HG02938 (cell line): ENCODE measurements at regions not wholly inside any gene's neighbourhood (a gene's known extent, or its start where the extent isn't known, plus 50 kb on each side); places are given as distances from the start of the nearest gene placed in this dataset.
"Not testable (repeated sequence)": the region's sequence is repeated elsewhere in the genome, so short reads cannot be mapped to it uniquely, and the experiment has no call there.

ENCODE experiments used
- ATAC-seq: cut with Tn5 transposase; IDR thresholded peaks from one replicate; pipeline ENCODE4 v1.9.1; 2021; ENCODE audit warnings: mild to moderate bottlenecking, moderate library complexity; ENCODE audit not compliant: unreplicated experiment

GRCh38 chr13:44784708-44785080 is 204.6 kb downstream of the NUFIP1 start:
- no peak for ATAC-seq

DNA sequence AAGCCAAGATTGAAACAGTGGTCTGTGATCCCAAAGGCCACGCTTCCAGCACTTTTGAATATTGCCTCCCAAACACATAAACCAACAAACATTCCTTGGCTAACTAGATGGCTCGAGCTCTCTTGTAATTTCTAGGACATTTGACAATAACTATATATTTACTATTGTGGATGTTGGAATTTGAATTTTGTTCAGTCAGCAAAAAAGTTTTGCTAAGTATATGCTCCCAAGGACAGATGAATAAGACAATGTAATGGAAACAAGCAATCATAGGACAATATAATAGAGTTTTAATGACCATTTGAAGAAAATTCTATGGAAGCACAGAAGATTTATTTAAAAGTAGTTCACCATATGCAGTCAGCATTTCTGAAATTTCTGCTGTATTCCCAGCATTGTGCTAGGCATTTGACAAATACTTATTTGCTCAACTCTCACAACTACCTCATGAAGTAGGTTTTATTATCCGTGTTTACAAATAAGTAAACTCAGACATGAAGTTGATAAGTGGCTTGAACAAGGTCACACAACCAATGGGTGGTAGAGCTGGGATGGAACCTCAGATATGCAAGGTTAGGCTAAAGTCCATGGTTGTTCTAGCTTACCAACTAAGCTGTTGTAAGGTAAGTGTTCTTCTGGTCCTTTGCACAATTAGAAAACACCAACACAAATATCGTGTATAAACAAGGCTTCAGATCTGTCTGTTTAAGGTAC is 205.1 kb downstream of the NUFIP1 start:
- ATAC-seq: no peak

- ATAC-seq: no peak
Observed at GRCh38 chr13:44780591-44781280, 204.6 kb upstream of the TSC22D1 start.

GRCh38 chr13:44778761-44779484 is 202.8 kb upstream of the TSC22D1 start:
- no peak for ATAC-seq

DNA sequence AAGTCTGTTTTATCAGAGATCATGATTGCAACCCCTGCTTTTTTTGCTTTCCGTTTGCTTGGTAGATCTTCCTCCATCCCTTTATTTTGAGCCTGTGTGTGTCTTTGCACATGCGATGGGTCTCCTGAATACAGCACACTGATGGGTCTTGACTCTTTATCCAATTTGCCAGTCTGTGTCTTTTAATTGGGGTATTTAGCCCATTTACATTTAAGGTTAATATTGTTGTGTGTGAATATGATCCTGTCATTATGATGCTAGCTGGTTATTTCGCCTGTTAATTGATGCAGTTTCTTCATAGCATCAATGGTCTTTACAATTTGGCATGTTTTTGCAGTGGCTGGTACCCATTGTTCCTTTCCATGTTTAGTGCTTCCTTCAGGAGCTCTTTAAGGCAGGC is 199.2 kb upstream of the TSC22D1 start:
- ATAC-seq: not testable (repeated sequence)

GRCh38 chr13:44770951-44771350 is 194.8 kb upstream of the TSC22D1 start:
- ATAC-seq: no peak

DNA sequence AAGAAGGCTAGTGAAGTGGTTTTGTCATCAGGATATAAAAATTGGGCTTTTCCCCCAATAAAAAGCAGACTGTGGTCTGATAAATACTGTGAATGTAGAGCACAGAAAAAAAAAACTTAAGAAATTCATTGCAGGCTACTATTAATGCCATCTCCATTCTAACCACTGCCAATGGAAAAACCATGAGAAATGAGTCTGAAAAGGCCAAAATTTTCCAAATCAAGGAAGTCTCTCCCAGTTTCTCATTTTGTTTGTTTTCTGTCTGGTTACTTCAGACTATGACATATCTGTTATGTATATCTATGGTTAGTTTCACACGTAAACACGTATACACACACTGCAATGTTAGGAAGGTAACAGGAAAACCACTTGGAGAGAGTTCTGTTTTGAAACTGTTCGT is 193.6 kb upstream of the TSC22D1 start:
- ATAC-seq: no peak

DNA sequence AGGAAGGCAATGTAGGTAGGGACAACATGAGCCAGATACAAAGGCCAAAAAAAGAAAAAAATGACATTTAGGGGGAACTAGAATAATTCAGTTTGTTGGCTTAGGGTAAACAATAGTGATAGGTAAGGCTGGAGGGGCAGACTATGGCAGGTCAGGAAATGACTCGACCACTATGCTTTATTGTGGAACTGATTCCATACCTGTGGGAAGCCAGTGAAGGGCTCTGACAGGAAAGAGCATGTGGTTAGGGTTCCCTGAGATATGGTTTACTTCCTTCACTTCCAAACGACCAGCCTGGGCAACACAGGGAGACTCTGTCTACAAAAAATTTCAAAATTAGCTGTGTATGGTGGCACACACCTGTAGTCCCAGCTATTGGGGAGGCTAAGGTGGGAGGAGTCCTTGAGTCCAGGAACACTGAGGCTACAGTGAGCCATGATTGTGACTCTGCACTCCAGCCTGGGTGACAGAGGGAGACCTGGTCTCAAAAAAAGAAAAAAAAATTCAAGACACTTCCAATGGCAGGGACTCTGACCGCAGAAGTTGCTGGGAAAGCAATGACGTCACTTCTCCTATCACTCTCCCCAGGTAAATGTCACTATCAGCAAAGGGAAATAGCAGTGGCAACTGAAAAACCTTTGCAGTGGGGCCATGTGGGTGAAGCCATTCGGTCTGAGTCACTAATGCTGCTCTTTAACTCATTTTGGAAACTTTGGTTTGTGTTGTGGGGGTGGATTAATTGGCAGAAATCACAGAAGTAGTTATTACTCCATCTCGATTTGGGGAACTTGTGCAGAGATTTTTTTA is 192.8 kb upstream of the TSC22D1 start:
- no peak for ATAC-seq

GRCh38 chr13:44768239-44768638 is 192.1 kb upstream of the TSC22D1 start:
- no peak for ATAC-seq

- ATAC-seq: no peak
Observed at GRCh38 chr13:44765001-44765471, 188.9 kb upstream of the TSC22D1 start.

- no peak for ATAC-seq
Observed at GRCh38 chr13:44764302-44764692, 188.2 kb upstream of the TSC22D1 start.

GRCh38 chr13:44763615-44764301 is 187.6 kb upstream of the TSC22D1 start:
- ATAC-seq: no peak

GRCh38 chr13:44762911-44763310 is 186.8 kb upstream of the TSC22D1 start:
- ATAC-seq: no peak

DNA sequence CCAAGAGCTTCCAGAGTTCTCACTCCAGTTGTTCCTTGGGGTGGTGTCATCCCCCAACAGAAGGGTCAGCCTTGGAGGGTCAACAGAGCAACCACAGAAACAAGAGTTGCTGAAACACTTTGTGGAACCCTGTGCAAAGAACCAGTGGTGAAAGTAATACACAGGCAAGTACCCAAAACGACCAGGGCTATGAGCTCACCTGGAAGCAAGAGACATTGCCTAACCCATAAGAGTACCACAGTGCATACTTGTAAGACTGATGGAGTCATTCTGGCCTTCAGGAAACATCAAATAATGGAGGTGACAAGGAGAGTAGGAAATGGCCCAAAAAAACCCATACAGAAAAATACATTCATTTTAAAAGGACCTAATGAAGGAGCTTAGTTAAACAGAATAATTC is 184.3 kb upstream of the TSC22D1 start:
- ATAC-seq: no peak

GRCh38 chr13:44759384-44760360 is 183.5 kb upstream of the TSC22D1 start:
- no peak for ATAC-seq

DNA sequence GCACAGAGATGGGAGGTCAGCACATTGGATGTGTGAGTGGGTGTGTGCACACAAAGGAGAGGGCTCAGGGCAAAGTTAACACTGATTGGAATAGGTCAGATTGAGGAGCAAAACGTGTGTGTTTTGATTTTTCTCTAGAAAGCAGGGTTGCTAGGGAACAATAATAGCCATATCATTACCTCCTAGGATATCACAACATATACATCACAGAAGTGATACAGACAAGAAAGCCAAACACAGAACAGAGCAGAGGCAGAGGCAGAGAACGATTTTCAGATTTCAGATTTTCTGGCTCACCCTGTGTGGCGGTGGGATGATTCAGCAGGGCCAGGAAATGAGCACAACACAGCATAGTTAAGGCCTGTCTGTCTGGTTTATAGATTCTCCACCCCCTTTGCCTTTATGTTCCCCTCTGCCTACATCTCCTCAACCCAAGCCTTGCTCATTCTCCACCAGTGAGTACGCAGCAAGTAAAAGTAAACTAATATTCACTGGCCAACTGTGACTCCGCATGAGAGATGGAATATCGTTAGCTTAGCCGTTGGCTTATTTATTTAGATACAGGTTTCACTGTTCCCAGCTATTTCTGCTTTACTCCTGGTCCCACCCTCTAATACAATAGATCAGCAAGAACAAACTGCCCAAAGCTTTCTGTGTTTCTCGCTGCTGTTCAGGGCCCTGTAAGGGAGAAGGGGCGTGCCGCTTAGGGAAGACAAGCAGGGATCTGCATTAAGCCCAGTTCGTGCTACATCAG is 182.7 kb upstream of the TSC22D1 start:
- no peak for ATAC-seq

GRCh38 chr13:44757671-44758070 is 181.5 kb upstream of the TSC22D1 start:
- no peak for ATAC-seq

GRCh38 chr13:44756276-44756810 is 180.2 kb upstream of the TSC22D1 start:
- ATAC-seq: no peak
